GM13977 (cell line): ENCODE measurements at regions not wholly inside any gene's neighbourhood (a gene's known extent, or its start where the extent isn't known, plus 50 kb on each side); places are given as distances from the start of the nearest gene placed in this dataset.

Experiments
- DNase-seq: peaks from one replicate; pipeline ENCODE4 v3.0.0; 2012; ENCODE audit warnings: low spot score
- CTCF ChIP-seq: IDR thresholded peaks from 2 replicates; pipeline ENCODE4 v1.5.1; 2012; ENCODE audit warnings: mild to moderate bottlenecking, control low read depth; ENCODE audit not compliant: insufficient read depth; ENCODE audit errors: extremely low read depth, missing control alignments
- in situ Hi-C: fragments of 300-500 bp; cut with MboI; formaldehyde crosslinking; loops from one replicate; pipeline ENCODE4 v1.12.0; 2022; ENCODE audit warnings: low sequenced_read_pairs, low pct_unique_long_range_greater_than_20kb, mixed read lengths, inconsistent platforms; ENCODE audit not compliant: unreplicated experiment

GRCh38 chr9:104258296-104259011 lies 164.3 kb downstream of the SMC2 start:
- in situ Hi-C loops: no loop called here
- no peak for TF ChIP-seq CTCF
- no peak for DNase-seq

- no peak for TF ChIP-seq CTCF
- DNase-seq: no peak
- in situ Hi-C loops: no loop called here
Measured at GRCh38 chr9:104260004-104260403, 165.9 kb downstream of the SMC2 start.

GRCh38 chr9:104263942-104264341 lies 169.8 kb downstream of the SMC2 start:
- TF ChIP-seq CTCF: no peak
- no peak for DNase-seq
- in situ Hi-C loops: no loop called here

- in situ Hi-C loops: no loop called here
- TF ChIP-seq CTCF: no peak
- no peak for DNase-seq
Measured at GRCh38 chr9:104264431-104264830, 170.3 kb downstream of the SMC2 start.

- no peak for DNase-seq
- no peak for TF ChIP-seq CTCF
- in situ Hi-C loops: no loop called here
Measured at GRCh38 chr9:104269374-104269773, 175.3 kb downstream of the SMC2 start.

- in situ Hi-C loops: no loop called here
- no peak for DNase-seq
- no peak for TF ChIP-seq CTCF
Measured at GRCh38 chr9:104269996-104270963, 176.2 kb downstream of the SMC2 start.
